ENCODE measurements at regions not wholly inside any gene's neighbourhood (a gene's known extent, or its start where the extent isn't known, plus 50 kb on each side); places are given as distances from the start of the nearest gene placed in this dataset.

DNA sequence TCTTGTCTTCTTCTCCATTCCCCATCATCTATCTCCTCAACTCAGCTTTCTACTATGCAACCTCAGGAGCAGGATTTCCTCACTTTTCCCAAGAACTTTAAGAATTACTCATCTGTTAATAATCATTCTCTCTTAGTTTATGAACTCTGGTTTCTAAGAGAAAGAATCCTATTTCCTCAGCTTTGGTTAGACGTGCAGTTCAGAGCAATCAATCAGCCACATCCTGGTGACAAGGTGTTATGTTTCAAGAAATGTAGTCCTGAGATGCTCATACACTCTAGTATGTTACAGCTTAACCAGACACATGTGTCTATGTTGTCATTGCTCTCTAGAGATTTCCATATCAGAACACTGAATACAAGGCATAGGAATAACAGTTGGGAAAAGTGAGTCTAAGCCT is 277.9 kb downstream of the MBD2 start (continued):
- TF ChIP-seq, protein P1, sequence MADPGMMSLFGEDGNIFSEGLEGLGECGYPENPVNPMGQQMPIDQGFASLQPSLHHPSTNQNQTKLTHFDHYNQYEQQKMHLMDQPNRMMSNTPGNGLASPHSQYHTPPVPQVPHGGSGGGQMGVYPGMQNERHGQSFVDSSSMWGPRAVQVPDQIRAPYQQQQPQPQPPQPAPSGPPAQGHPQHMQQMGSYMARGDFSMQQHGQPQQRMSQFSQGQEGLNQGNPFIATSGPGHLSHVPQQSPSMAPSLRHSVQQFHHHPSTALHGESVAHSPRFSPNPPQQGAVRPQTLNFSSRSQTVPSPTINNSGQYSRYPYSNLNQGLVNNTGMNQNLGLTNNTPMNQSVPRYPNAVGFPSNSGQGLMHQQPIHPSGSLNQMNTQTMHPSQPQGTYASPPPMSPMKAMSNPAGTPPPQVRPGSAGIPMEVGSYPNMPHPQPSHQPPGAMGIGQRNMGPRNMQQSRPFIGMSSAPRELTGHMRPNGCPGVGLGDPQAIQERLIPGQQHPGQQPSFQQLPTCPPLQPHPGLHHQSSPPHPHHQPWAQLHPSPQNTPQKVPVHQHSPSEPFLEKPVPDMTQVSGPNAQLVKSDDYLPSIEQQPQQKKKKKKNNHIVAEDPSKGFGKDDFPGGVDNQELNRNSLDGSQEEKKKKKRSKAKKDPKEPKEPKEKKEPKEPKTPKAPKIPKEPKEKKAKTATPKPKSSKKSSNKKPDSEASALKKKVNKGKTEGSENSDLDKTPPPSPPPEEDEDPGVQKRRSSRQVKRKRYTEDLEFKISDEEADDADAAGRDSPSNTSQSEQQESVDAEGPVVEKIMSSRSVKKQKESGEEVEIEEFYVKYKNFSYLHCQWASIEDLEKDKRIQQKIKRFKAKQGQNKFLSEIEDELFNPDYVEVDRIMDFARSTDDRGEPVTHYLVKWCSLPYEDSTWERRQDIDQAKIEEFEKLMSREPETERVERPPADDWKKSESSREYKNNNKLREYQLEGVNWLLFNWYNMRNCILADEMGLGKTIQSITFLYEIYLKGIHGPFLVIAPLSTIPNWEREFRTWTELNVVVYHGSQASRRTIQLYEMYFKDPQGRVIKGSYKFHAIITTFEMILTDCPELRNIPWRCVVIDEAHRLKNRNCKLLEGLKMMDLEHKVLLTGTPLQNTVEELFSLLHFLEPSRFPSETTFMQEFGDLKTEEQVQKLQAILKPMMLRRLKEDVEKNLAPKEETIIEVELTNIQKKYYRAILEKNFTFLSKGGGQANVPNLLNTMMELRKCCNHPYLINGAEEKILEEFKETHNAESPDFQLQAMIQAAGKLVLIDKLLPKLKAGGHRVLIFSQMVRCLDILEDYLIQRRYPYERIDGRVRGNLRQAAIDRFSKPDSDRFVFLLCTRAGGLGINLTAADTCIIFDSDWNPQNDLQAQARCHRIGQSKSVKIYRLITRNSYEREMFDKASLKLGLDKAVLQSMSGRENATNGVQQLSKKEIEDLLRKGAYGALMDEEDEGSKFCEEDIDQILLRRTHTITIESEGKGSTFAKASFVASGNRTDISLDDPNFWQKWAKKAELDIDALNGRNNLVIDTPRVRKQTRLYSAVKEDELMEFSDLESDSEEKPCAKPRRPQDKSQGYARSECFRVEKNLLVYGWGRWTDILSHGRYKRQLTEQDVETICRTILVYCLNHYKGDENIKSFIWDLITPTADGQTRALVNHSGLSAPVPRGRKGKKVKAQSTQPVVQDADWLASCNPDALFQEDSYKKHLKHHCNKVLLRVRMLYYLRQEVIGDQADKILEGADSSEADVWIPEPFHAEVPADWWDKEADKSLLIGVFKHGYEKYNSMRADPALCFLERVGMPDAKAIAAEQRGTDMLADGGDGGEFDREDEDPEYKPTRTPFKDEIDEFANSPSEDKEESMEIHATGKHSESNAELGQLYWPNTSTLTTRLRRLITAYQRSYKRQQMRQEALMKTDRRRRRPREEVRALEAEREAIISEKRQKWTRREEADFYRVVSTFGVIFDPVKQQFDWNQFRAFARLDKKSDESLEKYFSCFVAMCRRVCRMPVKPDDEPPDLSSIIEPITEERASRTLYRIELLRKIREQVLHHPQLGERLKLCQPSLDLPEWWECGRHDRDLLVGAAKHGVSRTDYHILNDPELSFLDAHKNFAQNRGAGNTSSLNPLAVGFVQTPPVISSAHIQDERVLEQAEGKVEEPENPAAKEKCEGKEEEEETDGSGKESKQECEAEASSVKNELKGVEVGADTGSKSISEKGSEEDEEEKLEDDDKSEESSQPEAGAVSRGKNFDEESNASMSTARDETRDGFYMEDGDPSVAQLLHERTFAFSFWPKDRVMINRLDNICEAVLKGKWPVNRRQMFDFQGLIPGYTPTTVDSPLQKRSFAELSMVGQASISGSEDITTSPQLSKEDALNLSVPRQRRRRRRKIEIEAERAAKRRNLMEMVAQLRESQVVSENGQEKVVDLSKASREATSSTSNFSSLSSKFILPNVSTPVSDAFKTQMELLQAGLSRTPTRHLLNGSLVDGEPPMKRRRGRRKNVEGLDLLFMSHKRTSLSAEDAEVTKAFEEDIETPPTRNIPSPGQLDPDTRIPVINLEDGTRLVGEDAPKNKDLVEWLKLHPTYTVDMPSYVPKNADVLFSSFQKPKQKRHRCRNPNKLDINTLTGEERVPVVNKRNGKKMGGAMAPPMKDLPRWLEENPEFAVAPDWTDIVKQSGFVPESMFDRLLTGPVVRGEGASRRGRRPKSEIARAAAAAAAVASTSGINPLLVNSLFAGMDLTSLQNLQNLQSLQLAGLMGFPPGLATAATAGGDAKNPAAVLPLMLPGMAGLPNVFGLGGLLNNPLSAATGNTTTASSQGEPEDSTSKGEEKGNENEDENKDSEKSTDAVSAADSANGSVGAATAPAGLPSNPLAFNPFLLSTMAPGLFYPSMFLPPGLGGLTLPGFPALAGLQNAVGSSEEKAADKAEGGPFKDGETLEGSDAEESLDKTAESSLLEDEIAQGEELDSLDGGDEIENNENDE (IDR thresholded peaks at IDR 0.05; ENCODE audit: low read depth, low read length): no peak
- TF ChIP-seq ZNF274 (IDR thresholded peaks at IDR 0.05; ENCODE audit: borderline replicate concordance, low read depth, low read length) (no peak), YY1 (IDR thresholded peaks at IDR 0.05; ENCODE audit: borderline replicate concordance in 1 of 3, control insufficient read depth in 1 of 3, extremely low read depth in 1 of 3, insufficient read depth in 3 of 3, insufficient read length in 1 of 3, insufficient replicate concordance in 2 of 3, low read depth in 1 of 3, low read length in 2 of 3) (no peak), CBFB (CRISPR knock-in tag; IDR thresholded peaks at IDR 0.05) (no peak), ZNF507 (tag; conservative IDR thresholded peaks at IDR 0.05) (no peak), ZNF77 (CRISPR knock-in tag; IDR thresholded peaks at IDR 0.05) (no peak), HDAC2 (IDR thresholded peaks at IDR 0.05) (no peak), NFXL1 (CRISPR knock-in tag; IDR thresholded peaks at IDR 0.05) (no peak)
- TF ChIP-seq, protein P2, sequence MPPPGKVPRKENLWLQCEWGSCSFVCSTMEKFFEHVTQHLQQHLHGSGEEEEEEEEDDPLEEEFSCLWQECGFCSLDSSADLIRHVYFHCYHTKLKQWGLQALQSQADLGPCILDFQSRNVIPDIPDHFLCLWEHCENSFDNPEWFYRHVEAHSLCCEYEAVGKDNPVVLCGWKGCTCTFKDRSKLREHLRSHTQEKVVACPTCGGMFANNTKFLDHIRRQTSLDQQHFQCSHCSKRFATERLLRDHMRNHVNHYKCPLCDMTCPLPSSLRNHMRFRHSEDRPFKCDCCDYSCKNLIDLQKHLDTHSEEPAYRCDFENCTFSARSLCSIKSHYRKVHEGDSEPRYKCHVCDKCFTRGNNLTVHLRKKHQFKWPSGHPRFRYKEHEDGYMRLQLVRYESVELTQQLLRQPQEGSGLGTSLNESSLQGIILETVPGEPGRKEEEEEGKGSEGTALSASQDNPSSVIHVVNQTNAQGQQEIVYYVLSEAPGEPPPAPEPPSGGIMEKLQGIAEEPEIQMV (tag; conservative IDR thresholded peaks at IDR 0.05; ENCODE audit: low read depth): no peak
- TF ChIP-seq, protein P3, sequence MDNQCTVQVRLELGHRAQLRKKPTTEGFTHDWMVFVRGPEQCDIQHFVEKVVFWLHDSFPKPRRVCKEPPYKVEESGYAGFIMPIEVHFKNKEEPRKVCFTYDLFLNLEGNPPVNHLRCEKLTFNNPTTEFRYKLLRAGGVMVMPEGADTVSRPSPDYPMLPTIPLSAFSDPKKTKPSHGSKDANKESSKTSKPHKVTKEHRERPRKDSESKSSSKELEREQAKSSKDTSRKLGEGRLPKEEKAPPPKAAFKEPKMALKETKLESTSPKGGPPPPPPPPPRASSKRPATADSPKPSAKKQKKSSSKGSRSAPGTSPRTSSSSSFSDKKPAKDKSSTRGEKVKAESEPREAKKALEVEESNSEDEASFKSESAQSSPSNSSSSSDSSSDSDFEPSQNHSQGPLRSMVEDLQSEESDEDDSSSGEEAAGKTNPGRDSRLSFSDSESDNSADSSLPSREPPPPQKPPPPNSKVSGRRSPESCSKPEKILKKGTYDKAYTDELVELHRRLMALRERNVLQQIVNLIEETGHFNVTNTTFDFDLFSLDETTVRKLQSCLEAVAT (IDR thresholded peaks at IDR 0.05): no peak

Measured in K562 (cell line).